T-helper 1 cell treated with Interleukin-12 subunit alpha and Interleukin-12 subunit beta and Interleukin-4 antibody, amounts not matched to agents 30 μg/mL and 1 μg/mL, for 36 hours (primary cell): ENCODE measurements at regions not wholly inside any gene's neighbourhood (a gene's known extent, or its start where the extent isn't known, plus 50 kb on each side); places are given as distances from the start of the nearest gene placed in this dataset.

Experiments used
- H3K27ac Mint-ChIP-seq: one replicate; pipeline ENCODE4 v1.8.0; 2021; ENCODE audit warnings: mild to moderate bottlenecking, mixed read lengths
- H3K27me3 Mint-ChIP-seq: one replicate; pipeline ENCODE4 v1.8.0; 2021; ENCODE audit warnings: low read depth, mixed read lengths
- H3K36me3 Mint-ChIP-seq: one replicate; pipeline ENCODE4 v1.8.0; 2021; ENCODE audit warnings: low read depth, mixed read lengths
- H3K4me1 Mint-ChIP-seq: one replicate; pipeline ENCODE4 v1.8.0; 2021; ENCODE audit warnings: low read depth, mixed read lengths
- H3K4me3 Mint-ChIP-seq: one replicate; pipeline ENCODE4 v1.8.0; 2021; ENCODE audit warnings: mild to moderate bottlenecking, moderate library complexity, mixed read lengths
- H3K9me3 Mint-ChIP-seq: one replicate; pipeline ENCODE4 v1.8.0; 2021; ENCODE audit warnings: mixed read lengths

GRCh38 chr20:40449974-40450616 is 238.9 kb downstream of the MAFB start:
- Mint-ChIP-seq H3K27ac (no peak overlapping the region), H3K4me1 (no peaks in the 10 kb centered on the region), H3K4me3 (no peak overlapping the region), H3K9me3 (no peaks in the 10 kb centered on the region), H3K36me3 (no peaks in the 10 kb centered on the region), H3K27me3 (peaks cover 3% of the 10 kb centered on the region)

GRCh38 chr20:40449144-40449690 is 239.8 kb downstream of the MAFB start:
- Mint-ChIP-seq H3K4me1 (no peaks in the 10 kb centered on the region), H3K9me3 (no peaks in the 10 kb centered on the region), H3K4me3 (no peak overlapping the region), H3K36me3 (no peaks in the 10 kb centered on the region), H3K27me3 (peaks cover 3% of the 10 kb centered on the region), H3K27ac (no peak overlapping the region)

DNA sequence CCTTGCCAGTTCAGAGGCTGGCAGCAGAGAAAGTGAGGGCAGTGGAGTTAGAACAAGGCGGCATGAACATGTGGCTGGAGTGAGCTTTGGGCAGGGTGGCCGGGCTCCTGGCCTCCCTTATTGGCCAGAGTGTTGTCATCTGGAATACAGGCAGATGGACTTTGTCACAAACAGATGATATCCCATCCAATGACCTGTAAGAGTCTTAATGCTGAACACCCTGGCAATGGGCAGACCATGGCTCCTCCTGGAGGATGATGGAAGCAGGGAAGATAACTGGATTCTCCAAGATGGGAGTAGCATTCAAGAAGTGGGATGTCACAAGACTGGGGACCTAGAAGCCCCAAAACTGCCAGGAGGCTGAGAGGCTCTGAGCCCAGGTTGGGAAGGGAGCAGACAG is 242.1 kb downstream of the MAFB start:
- H3K9me3 Mint-ChIP-seq: no peaks in the 10 kb centered on the region

GRCh38 chr20:40444516-40444915 is 244.5 kb downstream of the MAFB start:
- H3K9me3 Mint-ChIP-seq: no peaks in the 10 kb centered on the region
- no peaks in the 10 kb centered on the region for H3K36me3 Mint-ChIP-seq
- no peak overlapping the region for H3K27ac Mint-ChIP-seq
- H3K27me3 Mint-ChIP-seq: no peaks in the 10 kb centered on the region
- no peaks in the 10 kb centered on the region for H3K4me1 Mint-ChIP-seq
- H3K4me3 Mint-ChIP-seq: no peak overlapping the region

More for the DNA sequence above, 242.1 kb downstream of the MAFB start:
- Mint-ChIP-seq H3K4me1 (no peaks in the 10 kb centered on the region), H3K27ac (no peak overlapping the region), H3K4me3 (no peak overlapping the region), H3K36me3 (no peaks in the 10 kb centered on the region), H3K27me3 (peaks cover 3% of the 10 kb centered on the region)

GRCh38 chr20:40443753-40444152 is 245.3 kb downstream of the MAFB start:
- Mint-ChIP-seq H3K9me3 (no peaks in the 10 kb centered on the region), H3K4me3 (no peak overlapping the region), H3K4me1 (no peaks in the 10 kb centered on the region), H3K27ac (no peak overlapping the region), H3K27me3 (no peaks in the 10 kb centered on the region), H3K36me3 (no peaks in the 10 kb centered on the region)

GRCh38 chr20:40442181-40442963 is 246.7 kb downstream of the MAFB start:
- Mint-ChIP-seq H3K9me3 (no peaks in the 10 kb centered on the region), H3K36me3 (no peaks in the 10 kb centered on the region), H3K27me3 (no peaks in the 10 kb centered on the region), H3K4me1 (no peaks in the 10 kb centered on the region), H3K4me3 (no peak overlapping the region), H3K27ac (no peak overlapping the region)

GRCh38 chr20:40441771-40442170 is 247.3 kb downstream of the MAFB start:
- Mint-ChIP-seq H3K4me3 (no peak overlapping the region), H3K4me1 (no peaks in the 10 kb centered on the region), H3K27me3 (no peaks in the 10 kb centered on the region), H3K36me3 (no peaks in the 10 kb centered on the region), H3K27ac (no peak overlapping the region), H3K9me3 (no peaks in the 10 kb centered on the region)

GRCh38 chr20:40438161-40438830 is 250.7 kb downstream of the MAFB start:
- no peaks in the 10 kb centered on the region for H3K9me3 Mint-ChIP-seq
- no peaks in the 10 kb centered on the region for H3K4me1 Mint-ChIP-seq
- no peaks in the 10 kb centered on the region for H3K36me3 Mint-ChIP-seq
- H3K27ac Mint-ChIP-seq: no peak overlapping the region
- no peaks in the 10 kb centered on the region for H3K27me3 Mint-ChIP-seq
- no peak overlapping the region for H3K4me3 Mint-ChIP-seq

GRCh38 chr20:40436011-40436410 is 253.0 kb downstream of the MAFB start:
- Mint-ChIP-seq H3K36me3 (no peaks in the 10 kb centered on the region), H3K27ac (no peak overlapping the region), H3K9me3 (no peaks in the 10 kb centered on the region), H3K27me3 (no peaks in the 10 kb centered on the region), H3K4me3 (no peak overlapping the region), H3K4me1 (no peaks in the 10 kb centered on the region)

- Mint-ChIP-seq H3K36me3 (no peaks in the 10 kb centered on the region), H3K9me3 (no peaks in the 10 kb centered on the region), H3K27ac (no peak overlapping the region), H3K4me3 (no peak overlapping the region), H3K27me3 (no peaks in the 10 kb centered on the region), H3K4me1 (no peaks in the 10 kb centered on the region)
These were observed 253.7 kb downstream of the MAFB start for GRCh38 chr20:40435146-40435895.

GRCh38 chr20:40434122-40434521 is 254.9 kb downstream of the MAFB start:
- Mint-ChIP-seq H3K36me3 (no peaks in the 10 kb centered on the region), H3K27ac (no peak overlapping the region), H3K9me3 (no peaks in the 10 kb centered on the region), H3K4me3 (no peak overlapping the region), H3K4me1 (no peaks in the 10 kb centered on the region), H3K27me3 (no peaks in the 10 kb centered on the region)

DNA sequence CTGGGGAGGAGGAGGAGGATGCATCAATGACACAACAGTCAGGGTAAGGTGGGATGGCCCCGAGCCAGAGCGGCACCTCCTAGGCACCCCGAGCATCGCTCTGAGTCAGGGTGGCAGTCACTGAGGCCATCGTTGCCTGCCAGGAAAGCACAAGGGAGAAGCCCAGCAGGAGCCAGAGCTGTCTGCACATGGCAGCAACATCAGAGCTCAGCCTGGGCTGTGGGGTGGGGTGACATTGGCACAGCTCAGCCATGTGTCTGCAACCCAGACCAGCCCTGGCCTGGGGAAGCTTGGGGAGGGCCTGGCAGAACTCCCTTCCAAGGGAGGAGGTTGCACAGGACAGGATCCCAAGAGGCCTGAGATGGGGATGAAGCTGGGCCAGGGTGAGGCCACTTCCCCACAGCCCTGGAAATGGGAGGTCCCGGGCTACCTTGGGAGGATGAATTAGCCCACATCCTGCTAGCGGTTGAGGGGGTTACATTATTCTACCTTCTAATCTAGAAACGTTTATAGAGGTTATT is 255.6 kb downstream of the MAFB start:
- no peaks in the 10 kb centered on the region for H3K4me1 Mint-ChIP-seq
- H3K9me3 Mint-ChIP-seq: no peaks in the 10 kb centered on the region
- no peak overlapping the region for H3K4me3 Mint-ChIP-seq
- no peaks in the 10 kb centered on the region for H3K36me3 Mint-ChIP-seq
- H3K27ac Mint-ChIP-seq: no peak overlapping the region
- no peaks in the 10 kb centered on the region for H3K27me3 Mint-ChIP-seq

DNA sequence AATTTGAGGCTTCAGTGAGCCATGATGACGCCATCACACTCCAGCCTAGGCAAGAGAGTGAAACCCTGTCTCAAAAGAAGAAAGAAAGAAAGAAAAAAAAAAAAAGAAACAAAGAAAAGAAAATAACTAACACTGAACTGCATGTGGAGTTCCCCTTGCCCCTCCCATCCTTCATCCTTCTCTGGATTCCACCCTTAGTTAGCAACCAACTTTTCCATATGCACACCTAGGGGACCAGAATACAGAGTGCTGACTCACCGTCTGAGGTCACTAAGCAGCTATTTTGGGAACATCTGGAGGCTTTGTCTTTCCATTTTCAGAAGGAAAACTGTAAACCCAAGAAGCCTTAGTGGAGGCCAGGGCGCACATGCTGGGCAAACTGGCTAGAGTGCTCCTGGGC is 257.4 kb downstream of the MAFB start:
- Mint-ChIP-seq H3K4me3 (no peak overlapping the region), H3K36me3 (no peaks in the 10 kb centered on the region), H3K4me1 (no peaks in the 10 kb centered on the region), H3K9me3 (no peaks in the 10 kb centered on the region), H3K27ac (no peak overlapping the region), H3K27me3 (no peaks in the 10 kb centered on the region)

- Mint-ChIP-seq H3K4me3 (no peak overlapping the region), H3K9me3 (no peaks in the 10 kb centered on the region), H3K36me3 (no peaks in the 10 kb centered on the region), H3K27ac (no peak overlapping the region), H3K27me3 (no peaks in the 10 kb centered on the region), H3K4me1 (no peaks in the 10 kb centered on the region)
These were observed 257.9 kb downstream of the MAFB start for GRCh38 chr20:40431112-40431511.
